ENCODE measurements at regions not wholly inside any gene's neighbourhood (a gene's known extent, or its start where the extent isn't known, plus 50 kb on each side); places are given as distances from the start of the nearest gene placed in this dataset.
"Not testable (repeated sequence)": the region's sequence is repeated elsewhere in the genome, so short reads cannot be mapped to it uniquely, and the experiment has no call there.

GRCh38 chr5:117131876-117132275 is 557.3 kb upstream of the SEMA6A start:
- TF ChIP-seq CTCF (IDR thresholded peaks at IDR 0.05; ENCODE audit: low read depth, low read length, missing control alignments) = no peak
- H3K4me3 ChIP-seq (ENCODE audit: low read depth, low read length) = no peak overlapping the region
- DNase-seq (ENCODE audit: low read depth) = no peak

- no peak overlapping the region for H3K4me3 ChIP-seq (ENCODE audit: low read depth, low read length)
- peak; percentile 45 for DNase-seq (ENCODE audit: low read depth)
- no peak for TF ChIP-seq CTCF (IDR thresholded peaks at IDR 0.05; ENCODE audit: low read depth, low read length, missing control alignments)
Observed at GRCh38 chr5:117131048-117131679, 556.5 kb upstream of the SEMA6A start.

- H3K4me3 ChIP-seq (ENCODE audit: low read depth, low read length) = no peak overlapping the region
- TF ChIP-seq CTCF (IDR thresholded peaks at IDR 0.05; ENCODE audit: low read depth, low read length, missing control alignments) = no peak
- DNase-seq (ENCODE audit: low read depth) = no peak
Observed at GRCh38 chr5:117118499-117118898, 543.9 kb upstream of the SEMA6A start.

- not testable (repeated sequence) for DNase-seq (ENCODE audit: low read depth); H3K4me3 ChIP-seq (ENCODE audit: low read depth, low read length)
Observed at GRCh38 chr5:117117314-117117713, 542.7 kb upstream of the SEMA6A start.

GRCh38 chr5:117110548-117110947 is 535.9 kb upstream of the SEMA6A start:
- TF ChIP-seq CTCF (IDR thresholded peaks at IDR 0.05; ENCODE audit: low read depth, low read length, missing control alignments) = no peak
- H3K4me3 ChIP-seq (ENCODE audit: low read depth, low read length) = no peak overlapping the region
- no peak for DNase-seq (ENCODE audit: low read depth)

- no peak for DNase-seq (ENCODE audit: low read depth)
- no peak for TF ChIP-seq CTCF (IDR thresholded peaks at IDR 0.05; ENCODE audit: low read depth, low read length, missing control alignments)
- H3K4me3 ChIP-seq (ENCODE audit: low read depth, low read length) = no peak overlapping the region
Observed at GRCh38 chr5:117107859-117108258, 533.2 kb upstream of the SEMA6A start.

- no peak overlapping the region for H3K4me3 ChIP-seq (ENCODE audit: low read depth, low read length)
- no peak for TF ChIP-seq CTCF (IDR thresholded peaks at IDR 0.05; ENCODE audit: low read depth, low read length, missing control alignments)
- no peak for DNase-seq (ENCODE audit: low read depth)
Observed at GRCh38 chr5:117103703-117104102, 529.1 kb upstream of the SEMA6A start.
